ENCODE measurements at regions not wholly inside any gene's neighbourhood (a gene's known extent, or its start where the extent isn't known, plus 50 kb on each side); places are given as distances from the start of the nearest gene placed in this dataset.

DNA sequence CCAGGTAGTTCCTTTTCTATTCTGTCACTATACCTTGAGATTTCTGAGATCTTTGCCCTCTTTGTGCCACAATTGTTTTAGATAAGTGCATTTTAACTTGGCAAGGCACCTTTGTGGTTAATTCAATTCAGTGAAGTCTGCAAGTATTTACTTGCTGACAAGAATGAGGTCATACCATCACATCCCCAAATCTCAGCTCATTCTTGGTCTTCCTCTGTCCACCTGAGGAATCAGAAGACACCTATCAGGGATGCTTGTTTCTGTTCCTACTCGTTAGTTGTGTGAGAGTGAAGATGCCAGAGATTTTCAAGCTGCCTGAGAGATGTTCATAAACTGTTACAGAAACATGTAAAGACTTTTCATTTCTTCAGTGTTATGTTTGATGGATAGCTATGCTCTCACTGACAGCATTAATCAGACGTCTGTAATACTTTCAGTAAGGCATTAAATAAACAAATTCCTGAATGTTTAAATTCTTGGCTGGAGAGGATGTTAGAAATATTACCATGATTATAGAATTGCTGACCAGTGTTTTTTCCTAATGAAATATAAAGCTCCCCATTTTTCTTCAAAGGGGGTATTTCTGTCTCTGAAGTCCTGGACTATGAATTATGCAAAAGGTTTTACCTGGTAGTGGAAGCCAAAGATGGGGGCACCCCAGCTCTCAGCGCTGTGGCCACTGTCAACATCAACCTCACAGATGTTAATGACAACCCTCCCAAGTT, 135.0 kb upstream of the MTNR1B start:
- Mint-ChIP-seq H3K4me3 (no peak overlapping the region), H3K4me1 (no peaks in the 10 kb centered on the region), H3K9me3 (peaks cover 0 to 4% (median 0%) of the 10 kb centered on the region in 11 donors), H3K27me3 (peaks cover 0 to 8% (median 4%) of the 10 kb centered on the region in 5 donors), H3K36me3 (no peaks in the 10 kb centered on the region), H3K27ac (no peak overlapping the region)
- Histone ChIP-seq H3K9me3 (ENCODE audit: control insufficient read depth in 2 of 3, low read length in 3 of 3) (no peaks in the 10 kb centered on the region), H3K27me3 (ENCODE audit: control insufficient read depth in 2 of 2, insufficient read depth in 2 of 2, low read length in 2 of 2) (no peaks in the 10 kb centered on the region), H3K4me1 (ENCODE audit: control insufficient read depth in 2 of 2, insufficient read depth in 2 of 2, low read length in 2 of 2) (no peaks in the 10 kb centered on the region), H3K4me3 (ENCODE audit: low read length) (no peak overlapping the region), H3K36me3 (ENCODE audit: control insufficient read depth in 2 of 3, insufficient read depth in 3 of 3, low read length in 3 of 3) (no peaks in the 10 kb centered on the region), H3K27ac (ENCODE audit: low read depth, low read length) (no peak overlapping the region)
- ChIA-PET POLR2A (no interaction called here), CTCF (no interaction called here)
- DNase-seq: no peak
- no peak for ATAC-seq
- intact Hi-C loops (cut with micrococcal nuclease): no loop called here

DNA sequence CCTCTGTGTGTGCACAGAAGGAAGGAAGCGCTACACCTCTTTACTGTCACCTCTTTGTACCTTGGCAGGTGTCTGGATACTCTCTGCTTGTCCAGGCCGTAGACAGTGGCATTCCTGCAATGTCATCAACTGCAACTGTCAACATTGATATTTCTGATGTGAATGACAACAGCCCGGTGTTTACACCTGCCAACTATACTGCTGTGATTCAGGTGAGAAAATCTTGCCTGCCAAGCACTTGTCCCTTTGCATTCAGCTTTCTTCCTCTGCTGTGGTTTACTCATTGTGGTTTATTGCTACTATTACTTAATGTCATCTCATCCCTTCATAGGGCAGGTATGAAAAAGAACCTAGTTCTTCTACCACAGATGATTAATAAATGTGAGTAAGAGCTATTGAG, 131.9 kb upstream of the MTNR1B start:
- no peaks in the 10 kb centered on the region for H3K27me3 ChIP-seq (ENCODE audit: control insufficient read depth in 2 of 2, insufficient read depth in 2 of 2, low read length in 2 of 2)
- Mint-ChIP-seq H3K9me3 (peaks cover 0 to 5% (median 0%) of the 10 kb centered on the region in 11 donors), H3K4me3 (no peak overlapping the region), H3K36me3 (no peaks in the 10 kb centered on the region), H3K27me3 (peaks cover 0 to 4% (median 0%) of the 10 kb centered on the region in 5 donors), H3K4me1 (no peaks in the 10 kb centered on the region), H3K27ac (no peak overlapping the region)
- no peaks in the 10 kb centered on the region for H3K4me1 ChIP-seq (ENCODE audit: control insufficient read depth in 2 of 2, insufficient read depth in 2 of 2, low read length in 2 of 2)
- H3K27ac ChIP-seq (ENCODE audit: low read depth, low read length): no peak overlapping the region
- no peaks in the 10 kb centered on the region for H3K9me3 ChIP-seq (ENCODE audit: control insufficient read depth in 2 of 3, low read length in 3 of 3)
- H3K4me3 ChIP-seq (ENCODE audit: low read length): no peak overlapping the region
- POLR2A ChIA-PET: no interaction called here
- H3K36me3 ChIP-seq (ENCODE audit: control insufficient read depth in 2 of 3, insufficient read depth in 3 of 3, low read length in 3 of 3): no peaks in the 10 kb centered on the region
- DNase-seq: no peak
- intact Hi-C loops (cut with micrococcal nuclease): no loop called here
- CTCF ChIA-PET: no interaction called here
- ATAC-seq: no peak

GRCh38 chr11:92838759-92839310, 130.6 kb upstream of the MTNR1B start:
- CTCF ChIA-PET: no interaction called here
- ATAC-seq: no peak
- intact Hi-C loops (cut with micrococcal nuclease): no loop called here

DNA sequence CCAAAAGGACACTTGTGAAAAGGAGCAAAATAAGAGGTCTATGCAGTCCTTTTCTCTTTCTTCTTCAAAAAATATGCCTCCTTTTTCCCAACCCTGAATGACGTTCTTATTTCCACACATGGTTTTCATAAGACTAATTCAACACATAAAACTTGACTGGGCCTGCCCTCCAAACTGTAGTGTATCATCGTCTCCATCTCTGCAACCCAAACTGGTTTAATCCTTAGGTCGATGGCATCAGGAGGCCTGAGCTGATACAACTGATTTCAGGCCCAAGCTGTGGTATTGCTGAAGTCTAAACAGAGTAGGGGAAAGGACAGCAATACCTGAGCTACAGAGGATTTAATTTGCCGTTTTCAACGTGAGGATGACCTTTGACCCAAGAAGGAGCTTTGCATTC, 130.0 kb upstream of the MTNR1B start:
- CTCF ChIA-PET: no interaction called here
- no peak overlapping the region for H3K4me3 Mint-ChIP-seq
- no peaks in the 10 kb centered on the region for H3K36me3 Mint-ChIP-seq

More at GRCh38 chr11:92838759-92839310, 130.6 kb upstream of the MTNR1B start:
- Histone ChIP-seq H3K4me1 (ENCODE audit: control insufficient read depth in 2 of 2, insufficient read depth in 2 of 2, low read length in 2 of 2) (no peaks in the 10 kb centered on the region), H3K36me3 (ENCODE audit: control insufficient read depth in 2 of 3, insufficient read depth in 3 of 3, low read length in 3 of 3) (no peaks in the 10 kb centered on the region), H3K27ac (ENCODE audit: low read depth, low read length) (no peak overlapping the region), H3K27me3 (ENCODE audit: control insufficient read depth in 2 of 2, insufficient read depth in 2 of 2, low read length in 2 of 2) (no peaks in the 10 kb centered on the region), H3K4me3 (ENCODE audit: low read length) (no peak overlapping the region), H3K9me3 (ENCODE audit: control insufficient read depth in 2 of 3, low read length in 3 of 3) (no peaks in the 10 kb centered on the region)
- Mint-ChIP-seq H3K4me1 (no peaks in the 10 kb centered on the region), H3K4me3 (no peak overlapping the region), H3K9me3 (peaks cover 0 to 5% (median 0%) of the 10 kb centered on the region in 11 donors), H3K36me3 (no peaks in the 10 kb centered on the region), H3K27me3 (peaks cover 0 to 4% (median 0%) of the 10 kb centered on the region in 5 donors), H3K27ac (no peak overlapping the region)
- DNase-seq: no peak
- POLR2A ChIA-PET: no interaction called here

DNA sequence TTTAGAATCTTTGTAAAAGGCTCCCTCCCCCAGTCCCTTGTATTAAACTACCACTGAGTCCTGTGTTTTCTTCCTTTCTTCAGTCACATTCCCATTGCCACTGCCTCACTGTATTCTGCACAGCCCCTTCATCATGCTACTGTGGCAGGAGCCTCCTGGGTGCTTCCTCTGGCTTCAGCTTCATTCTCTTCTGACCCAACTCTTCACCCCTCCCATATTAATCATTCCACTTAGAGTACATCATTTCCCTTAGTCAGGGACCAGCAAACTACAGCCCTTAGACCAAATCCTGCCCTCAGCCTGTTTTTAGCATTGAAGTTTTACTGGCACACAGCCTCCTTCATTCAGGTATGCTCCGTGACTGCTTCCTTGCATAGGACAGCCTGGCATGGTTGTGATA, 127.7 kb upstream of the MTNR1B start:
- H3K4me3 ChIP-seq (ENCODE audit: low read length): no peak overlapping the region
- no peaks in the 10 kb centered on the region for H3K9me3 ChIP-seq (ENCODE audit: control insufficient read depth in 2 of 3, low read length in 3 of 3)
- Mint-ChIP-seq H3K27me3 (peaks cover 0 to 4% (median 0%) of the 10 kb centered on the region in 5 donors), H3K27ac (no peak overlapping the region), H3K9me3 (peaks cover 0 to 5% (median 0%) of the 10 kb centered on the region in 11 donors), H3K4me3 (no peak overlapping the region), H3K4me1 (no peaks in the 10 kb centered on the region), H3K36me3 (no peaks in the 10 kb centered on the region)
- POLR2A ChIA-PET: no interaction called here
- intact Hi-C loops (cut with micrococcal nuclease): no loop called here
- H3K36me3 ChIP-seq (ENCODE audit: control insufficient read depth in 2 of 3, insufficient read depth in 3 of 3, low read length in 3 of 3): no peaks in the 10 kb centered on the region
- no peaks in the 10 kb centered on the region for H3K4me1 ChIP-seq (ENCODE audit: control insufficient read depth in 2 of 2, insufficient read depth in 2 of 2, low read length in 2 of 2)
- ATAC-seq (no peak), DNase-seq (no peak)
- H3K27ac ChIP-seq (ENCODE audit: low read depth, low read length): no peak overlapping the region
- H3K27me3 ChIP-seq (ENCODE audit: control insufficient read depth in 2 of 2, insufficient read depth in 2 of 2, low read length in 2 of 2): no peaks in the 10 kb centered on the region
- CTCF ChIA-PET: no interaction called here

More for the DNA sequence above, 130.0 kb upstream of the MTNR1B start:
- H3K9me3 ChIP-seq (ENCODE audit: control insufficient read depth in 2 of 3, low read length in 3 of 3): no peaks in the 10 kb centered on the region
- Mint-ChIP-seq H3K9me3 (peaks cover 0 to 5% (median 0%) of the 10 kb centered on the region in 11 donors), H3K27ac (no peak overlapping the region), H3K27me3 (peaks cover 0 to 4% (median 0%) of the 10 kb centered on the region in 5 donors), H3K4me1 (no peaks in the 10 kb centered on the region)
- no peak overlapping the region for H3K4me3 ChIP-seq (ENCODE audit: low read length)
- H3K27ac ChIP-seq (ENCODE audit: low read depth, low read length): no peak overlapping the region
- no peaks in the 10 kb centered on the region for H3K36me3 ChIP-seq (ENCODE audit: control insufficient read depth in 2 of 3, insufficient read depth in 3 of 3, low read length in 3 of 3)
- intact Hi-C loops (cut with micrococcal nuclease): no loop called here
- DNase-seq (no peak), ATAC-seq (no peak)
- H3K4me1 ChIP-seq (ENCODE audit: control insufficient read depth in 2 of 2, insufficient read depth in 2 of 2, low read length in 2 of 2): no peaks in the 10 kb centered on the region
- POLR2A ChIA-PET: no interaction called here
- H3K27me3 ChIP-seq (ENCODE audit: control insufficient read depth in 2 of 2, insufficient read depth in 2 of 2, low read length in 2 of 2): no peaks in the 10 kb centered on the region

GRCh38 chr11:92843455-92843854, 126.0 kb upstream of the MTNR1B start:
- no peaks in the 10 kb centered on the region for H3K4me1 Mint-ChIP-seq
- POLR2A ChIA-PET: no interaction called here

DNA sequence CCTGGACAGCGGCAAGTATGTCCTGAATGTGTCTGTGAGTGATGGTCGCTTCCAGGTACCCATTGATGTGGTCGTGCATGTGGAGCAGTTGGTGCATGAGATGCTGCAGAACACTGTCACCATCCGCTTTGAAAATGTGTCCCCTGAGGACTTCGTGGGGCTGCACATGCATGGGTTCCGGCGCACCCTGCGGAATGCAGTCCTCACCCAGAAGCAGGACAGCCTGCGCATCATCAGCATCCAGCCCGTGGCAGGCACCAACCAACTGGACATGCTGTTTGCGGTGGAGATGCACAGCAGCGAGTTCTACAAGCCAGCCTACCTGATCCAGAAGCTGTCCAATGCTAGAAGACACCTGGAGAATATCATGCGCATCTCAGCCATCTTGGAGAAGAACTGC, 125.3 kb upstream of the MTNR1B start:
- Histone ChIP-seq H3K4me1 (ENCODE audit: control insufficient read depth in 2 of 2, insufficient read depth in 2 of 2, low read length in 2 of 2) (no peaks in the 10 kb centered on the region), H3K9me3 (ENCODE audit: control insufficient read depth in 2 of 3, low read length in 3 of 3) (no peaks in the 10 kb centered on the region), H3K27me3 (ENCODE audit: control insufficient read depth in 2 of 2, insufficient read depth in 2 of 2, low read length in 2 of 2) (no peaks in the 10 kb centered on the region), H3K36me3 (ENCODE audit: control insufficient read depth in 2 of 3, insufficient read depth in 3 of 3, low read length in 3 of 3) (no peaks in the 10 kb centered on the region), H3K27ac (ENCODE audit: low read depth, low read length) (no peak overlapping the region), H3K4me3 (ENCODE audit: low read length) (no peak overlapping the region)
- Mint-ChIP-seq H3K27ac (no peak overlapping the region), H3K4me3 (no peak overlapping the region), H3K9me3 (peaks cover 0 to 3% (median 0%) of the 10 kb centered on the region in 11 donors), H3K4me1 (no peaks in the 10 kb centered on the region), H3K36me3 (no peaks in the 10 kb centered on the region), H3K27me3 (no peaks in the 10 kb centered on the region)
- DNase-seq (no peak), ATAC-seq (no peak)
- ChIA-PET POLR2A (no interaction called here), CTCF (interaction anchor here (1.0 kb wide), 1 partner anchor 13 kb away, joined by 4 read pairs; no protein-coding TSS in a partner anchor)
- intact Hi-C loops (cut with micrococcal nuclease): no loop called here

More at GRCh38 chr11:92843455-92843854, 126.0 kb upstream of the MTNR1B start:
- Mint-ChIP-seq H3K9me3 (peaks cover 0 to 5% (median 0%) of the 10 kb centered on the region in 11 donors), H3K4me3 (no peak overlapping the region), H3K36me3 (no peaks in the 10 kb centered on the region), H3K27ac (no peak overlapping the region), H3K27me3 (peaks cover 0 to 4% (median 0%) of the 10 kb centered on the region in 5 donors)
- H3K27ac ChIP-seq (ENCODE audit: low read depth, low read length): no peak overlapping the region
- no peaks in the 10 kb centered on the region for H3K36me3 ChIP-seq (ENCODE audit: control insufficient read depth in 2 of 3, insufficient read depth in 3 of 3, low read length in 3 of 3)
- CTCF ChIA-PET: no interaction called here
- DNase-seq (no peak), ATAC-seq (no peak)
- no peaks in the 10 kb centered on the region for H3K27me3 ChIP-seq (ENCODE audit: control insufficient read depth in 2 of 2, insufficient read depth in 2 of 2, low read length in 2 of 2)
- no peaks in the 10 kb centered on the region for H3K9me3 ChIP-seq (ENCODE audit: control insufficient read depth in 2 of 3, low read length in 3 of 3)
- intact Hi-C loops (cut with micrococcal nuclease): no loop called here
- no peaks in the 10 kb centered on the region for H3K4me1 ChIP-seq (ENCODE audit: control insufficient read depth in 2 of 2, insufficient read depth in 2 of 2, low read length in 2 of 2)
- no peak overlapping the region for H3K4me3 ChIP-seq (ENCODE audit: low read length)

Data from naive thymus-derived CD4-positive, alpha-beta T cell (primary cell).